Stimulated activated CD8-positive, alpha-beta memory T cell treated with anti-CD3 and anti-CD28 coated beads, Interleukin-12 subunit alpha, Interleukin-12 subunit beta, amount 100 ng/mL, for 24 hours (primary cell): ENCODE measurements at regions not wholly inside any gene's neighbourhood (a gene's known extent, or its start where the extent isn't known, plus 50 kb on each side); places are given as distances from the start of the nearest gene placed in this dataset.

Source experiments
- DNase-seq: peaks from one replicate; pipeline ENCODE4 v3.0.0-alpha.2; 2020; ENCODE audit errors: extremely low read depth

DNA sequence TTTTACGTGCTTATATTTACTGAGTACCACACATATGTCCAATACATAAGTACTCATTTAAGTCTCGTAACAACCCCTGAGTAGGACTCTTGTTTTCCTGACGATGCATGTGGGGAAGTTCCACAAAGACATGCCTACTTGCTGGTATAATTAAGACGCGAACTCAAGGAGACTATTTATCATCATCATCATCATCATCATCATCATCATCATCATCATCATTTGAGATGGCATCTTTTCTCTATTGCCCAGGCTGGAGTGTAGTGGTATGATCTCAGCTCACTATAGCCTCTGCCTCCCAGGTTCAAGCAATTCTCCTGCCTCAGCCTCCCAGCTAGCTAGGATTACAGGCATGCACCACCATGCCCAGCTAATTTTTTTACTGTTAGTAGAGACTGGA is 809.9 kb upstream of the EEF2KMT start:
- DNase-seq, result no peak

DNA sequence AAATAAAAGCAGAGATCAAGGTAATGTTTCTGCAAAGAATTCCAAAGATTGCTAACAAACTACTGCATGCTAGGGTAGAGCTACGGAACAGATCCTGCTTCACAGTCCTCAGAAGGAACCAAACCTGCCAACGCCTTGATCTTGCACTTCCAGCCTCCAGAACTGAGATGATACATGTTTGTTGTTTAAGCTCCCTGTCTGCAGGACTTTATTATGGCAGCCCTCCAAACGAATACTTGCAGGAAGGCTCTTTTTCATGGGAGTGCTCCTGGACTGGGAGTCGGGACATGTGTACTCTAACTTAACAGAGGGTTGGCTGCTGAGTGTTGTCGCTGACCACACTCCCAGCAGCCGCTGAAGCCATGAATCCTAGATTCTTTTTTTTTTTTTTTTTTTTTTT is 808.8 kb upstream of the EEF2KMT start:
- DNase-seq, result no peak

DNA sequence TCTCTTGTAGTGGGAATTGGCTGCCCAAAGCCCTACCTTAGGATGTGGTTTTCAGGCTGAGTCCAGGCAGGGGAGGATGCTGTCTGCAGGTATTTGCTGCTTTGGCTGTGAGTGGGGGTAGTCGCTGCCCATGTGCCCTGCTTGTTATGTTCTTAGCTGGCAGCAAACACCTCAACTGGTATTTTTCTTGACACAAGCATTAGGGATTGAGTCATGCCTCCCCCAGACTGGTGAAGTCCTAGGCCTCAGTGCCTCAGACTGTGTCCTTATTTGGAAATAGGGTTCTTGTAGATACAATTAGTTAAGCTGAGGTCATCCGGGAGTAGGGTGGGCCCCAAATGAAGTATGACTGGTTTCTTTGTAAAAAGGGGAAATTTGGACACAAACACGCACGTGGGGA is 808.3 kb upstream of the EEF2KMT start:
- DNase-seq, result no peak

DNA sequence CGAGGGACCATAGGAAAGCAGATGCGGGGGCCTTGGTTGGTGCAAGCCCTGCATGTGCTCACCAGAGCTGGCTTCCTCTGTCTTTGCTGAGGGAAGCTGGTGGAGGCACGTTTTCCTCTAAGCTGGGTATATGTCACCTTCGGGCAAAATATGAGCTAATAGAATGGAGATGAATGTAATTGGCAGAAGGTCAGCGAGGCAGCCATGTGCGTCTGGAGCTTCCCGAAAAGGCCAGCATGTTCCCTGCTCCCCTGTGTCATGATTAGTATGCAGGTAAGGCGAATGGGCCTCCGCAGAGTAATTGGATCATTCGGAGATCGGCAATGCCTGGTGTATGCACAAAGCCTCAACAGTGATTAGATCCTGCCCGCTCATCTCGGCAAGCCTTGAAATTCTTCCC is 806.2 kb upstream of the EEF2KMT start:
- DNase-seq, result no peak

DNA sequence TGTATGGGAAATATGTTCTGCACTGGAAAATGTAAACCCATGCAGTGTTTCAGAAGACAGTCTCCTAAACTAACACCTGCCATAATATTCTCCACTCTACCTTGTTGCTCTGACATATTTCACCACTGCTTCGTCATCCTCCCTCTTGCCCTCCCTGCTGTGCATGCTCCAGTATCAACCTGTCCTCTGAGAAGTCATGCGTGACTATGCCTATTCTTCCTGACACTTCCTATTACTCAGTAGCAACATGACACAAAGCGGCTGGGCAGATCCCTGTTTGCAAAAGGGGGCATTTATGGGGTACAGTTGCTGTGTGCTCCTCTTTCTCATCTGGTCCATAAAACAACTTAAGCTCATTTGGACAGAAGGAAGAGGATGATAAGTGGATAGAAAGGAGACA is 805.6 kb upstream of the EEF2KMT start:
- DNase-seq, result no peak

DNA sequence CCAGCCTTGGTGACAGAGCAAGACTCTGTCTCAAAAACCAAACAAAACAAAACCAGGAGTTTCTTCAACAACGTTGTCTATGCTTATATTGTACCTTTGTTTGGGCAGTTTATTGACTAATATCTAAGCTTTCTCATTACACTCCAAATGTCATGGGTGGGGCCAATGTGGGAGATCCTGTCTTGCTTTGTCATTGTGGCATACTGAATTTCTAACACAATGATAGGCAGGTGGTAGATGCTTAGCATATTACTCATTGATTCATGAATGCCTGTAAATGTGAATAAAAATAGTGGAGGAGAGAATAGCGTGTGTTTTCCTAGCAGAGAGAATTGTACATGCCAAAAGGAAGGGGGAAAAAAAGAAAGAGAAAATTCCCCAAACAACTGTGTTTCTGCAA is 802.5 kb upstream of the EEF2KMT start:
- DNase-seq, result no peak

DNA sequence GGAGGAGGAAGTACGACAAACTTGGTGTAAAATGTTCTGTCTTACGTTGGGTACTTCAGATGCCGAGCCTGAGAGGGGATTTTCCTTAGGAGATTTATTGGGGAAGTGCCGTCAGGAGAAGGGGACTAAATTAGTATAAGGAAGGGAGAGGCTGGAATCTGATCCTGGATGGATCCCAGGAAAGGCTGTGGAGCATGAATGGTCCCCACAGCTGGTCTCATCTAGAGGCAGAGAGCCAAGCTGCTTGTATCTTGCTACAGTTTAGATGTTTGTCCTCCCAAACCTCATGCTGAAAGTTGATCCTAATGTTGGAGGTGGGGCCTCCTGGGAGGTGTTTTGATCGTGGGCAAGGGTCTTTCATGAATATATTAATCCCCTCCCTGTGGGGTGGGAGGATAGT is 798.4 kb upstream of the EEF2KMT start:
- no peak for DNase-seq

DNA sequence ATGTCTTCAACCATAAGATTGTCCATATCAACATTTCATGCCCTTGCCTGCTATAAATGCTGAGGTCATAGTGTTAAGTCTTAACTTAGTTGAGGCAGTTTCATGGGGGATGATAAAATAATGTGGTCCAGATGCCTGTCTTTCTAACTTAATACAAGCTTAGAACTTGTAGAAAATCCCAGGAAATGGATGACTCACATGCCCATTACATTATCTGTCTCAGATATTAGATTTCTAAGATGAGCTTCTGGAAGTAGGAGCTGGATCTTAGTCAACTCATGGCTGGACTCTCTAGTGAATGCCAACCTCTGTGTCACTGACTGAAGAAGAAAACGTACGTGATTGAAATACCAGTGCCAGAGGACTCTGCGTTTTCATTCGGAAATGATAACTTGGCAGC is 797.5 kb upstream of the EEF2KMT start:
- DNase-seq, result no peak

DNA sequence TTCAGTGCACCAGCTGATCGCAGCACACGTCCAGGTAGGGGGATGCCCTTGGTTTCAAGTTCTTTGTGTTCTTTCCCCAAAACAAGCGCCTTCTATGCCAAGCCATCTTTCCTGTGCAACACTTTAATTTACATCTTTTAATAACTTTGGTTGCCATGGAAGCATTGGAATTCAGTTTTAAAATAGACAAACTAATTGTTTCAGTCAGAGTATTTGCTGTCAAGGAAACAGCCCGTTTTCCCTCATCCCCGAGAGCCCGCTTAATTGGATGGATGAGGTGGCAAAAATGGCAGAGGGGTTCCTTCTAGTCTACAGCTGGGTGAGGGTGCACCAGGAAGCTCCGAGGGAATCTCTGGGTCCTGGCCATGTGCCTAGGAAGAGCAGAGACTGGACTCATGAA is 793.7 kb upstream of the EEF2KMT start:
- DNase-seq, result no peak

DNA sequence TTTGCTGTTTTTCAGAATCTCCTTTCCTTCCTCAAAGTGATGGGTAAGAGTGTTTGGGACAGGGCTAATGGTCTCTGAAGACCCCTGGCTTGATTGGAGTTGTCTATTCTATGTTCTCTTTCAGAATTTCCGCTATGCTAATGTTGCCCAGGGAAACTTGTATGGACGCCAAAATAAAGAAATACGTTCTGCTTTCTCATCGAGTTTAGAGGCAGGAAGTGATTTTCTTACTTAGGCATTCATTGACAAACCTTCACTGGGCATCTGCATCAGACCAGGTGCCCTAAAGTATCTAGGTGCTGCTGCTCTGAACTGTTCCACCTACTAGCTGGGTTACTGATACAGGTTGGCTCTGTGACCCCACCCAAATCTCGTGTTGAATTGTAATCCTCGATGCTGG is 787.9 kb upstream of the EEF2KMT start:
- DNase-seq, result no peak

DNA sequence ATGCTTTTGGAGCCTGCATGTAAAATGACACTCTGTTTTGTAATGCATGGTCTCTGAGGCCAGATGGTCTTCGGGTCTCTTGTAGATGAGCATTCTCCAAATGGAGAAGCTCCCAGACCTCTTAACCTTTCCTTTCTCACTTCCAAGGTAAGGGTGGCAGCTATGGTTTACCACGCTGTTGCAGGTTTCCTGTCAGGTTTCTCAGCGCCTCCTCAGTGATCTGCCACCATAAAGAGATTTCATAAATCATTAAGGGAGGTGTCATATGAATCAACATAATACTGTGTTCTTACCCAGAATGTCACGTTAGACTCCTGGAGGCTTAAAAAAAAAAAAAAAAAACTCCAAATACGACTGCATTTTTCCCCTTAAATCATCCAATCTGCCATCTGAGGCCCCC is 787.4 kb upstream of the EEF2KMT start:
- no peak for DNase-seq

DNA sequence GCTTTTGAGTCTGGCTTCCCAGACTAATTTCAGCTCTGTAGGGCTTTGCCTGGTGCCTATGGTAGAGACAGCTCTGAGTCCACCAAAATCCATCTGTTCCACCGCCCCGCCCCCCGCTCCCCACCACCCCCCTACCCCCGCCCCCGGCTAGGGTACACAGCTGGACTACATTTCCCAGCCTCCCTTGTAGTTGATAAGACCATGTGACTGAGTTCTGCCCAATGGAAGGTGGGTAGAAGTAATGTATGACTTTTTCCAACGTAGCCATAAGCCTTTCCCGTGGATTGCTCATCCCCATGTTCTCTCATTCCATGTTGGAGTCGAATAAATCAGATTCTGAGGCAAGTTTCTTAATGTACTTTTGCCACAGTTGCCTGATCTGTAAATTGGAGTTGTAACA is 786.7 kb upstream of the EEF2KMT start:
- DNase-seq, result no peak

DNA sequence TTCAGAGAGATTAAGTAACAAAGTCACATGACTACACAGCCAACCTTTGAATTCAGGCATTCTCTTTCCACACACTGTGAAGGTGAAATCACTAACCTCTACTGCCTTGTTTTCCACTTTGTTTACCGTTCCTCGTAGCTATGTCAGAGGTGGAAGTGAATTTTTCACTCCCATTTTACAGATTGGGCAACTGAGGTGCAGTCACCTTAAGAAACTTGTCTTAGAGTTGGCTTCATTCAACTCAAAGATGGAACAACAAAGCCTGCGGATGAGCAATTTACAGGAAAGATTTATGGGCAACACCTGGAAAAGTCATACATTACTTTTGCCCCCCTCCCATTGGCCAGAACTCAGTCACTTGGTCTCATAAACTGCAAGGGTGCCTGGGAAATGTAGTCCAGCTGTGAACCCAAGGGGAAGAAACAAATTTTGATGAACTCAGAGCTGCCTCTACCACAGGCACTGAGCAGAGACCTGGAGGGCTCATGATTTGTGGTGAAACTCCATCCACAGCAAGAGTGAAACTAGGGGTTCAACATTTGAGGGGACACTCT is 784.6 kb upstream of the EEF2KMT start:
- no peak for DNase-seq

DNA sequence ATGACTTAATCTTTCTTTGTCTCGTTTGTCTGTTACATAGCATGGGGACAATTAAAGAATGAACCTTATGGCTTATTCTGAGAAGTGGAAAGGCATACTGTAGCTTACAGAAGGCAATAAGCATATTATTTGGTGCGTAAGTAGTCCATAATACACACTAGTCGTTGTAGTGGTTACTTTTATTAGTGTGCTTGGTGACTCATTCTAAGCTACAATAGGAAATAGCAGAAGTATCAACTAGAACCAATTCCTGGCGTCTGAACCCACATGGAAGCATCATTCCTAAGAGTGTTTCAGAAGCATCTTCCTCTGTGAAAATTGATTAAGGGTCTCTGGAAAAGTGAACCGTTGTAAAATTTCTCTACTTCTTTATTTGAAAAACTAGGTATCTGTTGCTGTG is 777.8 kb upstream of the EEF2KMT start:
- DNase-seq, result no peak

DNA sequence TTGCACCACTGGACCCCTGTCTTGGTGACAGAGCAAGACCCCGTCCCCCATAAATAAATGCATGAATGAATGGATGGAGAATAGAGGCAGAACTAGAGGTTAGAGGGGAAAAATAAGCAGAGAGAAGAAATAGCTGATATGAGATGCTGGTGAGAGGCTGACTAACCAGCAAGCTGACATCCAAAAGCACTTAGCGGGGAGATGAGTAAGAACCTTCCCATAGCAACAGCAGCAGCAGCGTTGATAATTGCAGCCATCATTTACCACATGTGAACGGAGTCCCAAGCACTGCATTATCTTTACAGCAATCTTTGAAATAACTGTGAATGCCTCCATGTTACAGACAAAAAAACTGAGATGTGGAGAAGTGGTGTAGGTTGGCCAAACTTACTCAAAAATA is 777.3 kb upstream of the EEF2KMT start:
- DNase-seq, result no peak

DNA sequence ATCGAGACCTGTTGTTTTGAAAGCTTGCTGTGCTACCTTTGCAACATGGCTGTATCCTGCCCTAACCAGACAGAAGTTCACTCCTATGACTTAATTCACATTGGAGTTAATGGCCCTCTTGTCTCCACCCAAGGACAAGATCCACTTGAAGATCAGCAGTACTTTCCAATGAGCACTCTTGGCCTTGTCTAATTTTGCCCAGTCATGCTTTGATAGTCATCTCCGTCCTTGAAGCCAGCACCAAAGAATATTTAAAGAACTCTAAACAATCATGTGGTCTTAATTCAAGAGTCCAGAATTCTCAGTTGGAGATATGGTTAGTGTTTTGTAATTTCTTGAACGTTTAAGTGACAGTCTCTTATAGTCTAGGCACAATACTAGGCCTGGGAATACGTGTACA is 775.6 kb upstream of the EEF2KMT start:
- no peak for DNase-seq

DNA sequence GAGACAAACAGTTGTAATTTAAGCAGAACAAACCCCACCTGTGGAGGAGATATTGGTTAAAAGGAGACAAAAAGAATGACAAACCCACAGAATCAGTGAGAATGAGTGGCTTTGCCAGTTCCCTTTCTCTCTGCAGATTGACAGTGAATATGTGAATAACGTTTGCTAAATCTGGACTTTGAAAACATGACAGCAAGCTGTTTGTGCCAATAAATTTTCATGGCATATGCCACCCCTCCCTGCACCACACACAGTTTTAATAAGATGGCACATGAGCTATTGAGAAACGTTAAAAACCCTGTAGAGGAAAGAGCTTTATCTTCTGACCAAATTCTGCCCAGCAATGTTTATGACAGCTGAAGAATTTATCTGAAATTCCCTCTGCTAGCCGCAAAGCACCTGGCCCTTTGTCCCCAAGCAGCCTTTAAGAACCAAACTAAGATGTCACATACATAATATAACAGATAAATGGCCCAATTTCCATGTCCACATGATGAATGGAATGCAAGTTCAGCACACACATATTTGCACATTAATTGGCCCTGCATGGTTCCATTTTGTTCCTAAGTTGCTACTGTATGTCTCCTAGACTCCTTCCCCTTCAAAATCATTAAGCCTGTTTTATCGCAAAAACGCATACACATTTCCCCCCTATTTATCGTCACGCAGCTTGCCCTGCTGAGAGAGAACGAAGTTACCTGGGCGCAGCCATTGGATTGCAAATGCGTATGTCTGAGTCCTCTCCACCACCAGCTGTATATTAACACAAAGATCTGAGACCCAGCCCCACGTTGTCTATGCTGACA is 773.5 kb upstream of the EEF2KMT start:
- DNase-seq, result no peak

DNA sequence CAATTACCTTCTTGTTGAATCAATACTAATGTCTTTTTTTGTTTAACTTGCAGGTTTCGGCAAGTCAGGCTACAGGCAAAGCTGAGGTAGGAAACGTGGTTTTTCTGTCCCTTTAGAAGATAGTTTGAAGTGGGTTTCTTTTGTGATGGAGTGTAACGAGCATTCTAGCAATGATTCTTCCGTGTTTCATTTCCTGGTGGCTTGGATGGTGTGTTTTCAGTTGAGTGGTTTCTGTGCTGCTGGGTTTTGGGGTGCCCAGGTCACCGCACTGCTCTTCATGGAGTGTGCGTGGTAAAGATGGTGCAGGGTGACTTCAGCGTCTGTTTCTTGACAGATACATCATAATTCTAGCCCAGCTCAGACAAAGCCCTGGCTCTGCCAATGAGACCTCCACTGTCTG is 769.7 kb upstream of the EEF2KMT start:
- no peak for DNase-seq

DNA sequence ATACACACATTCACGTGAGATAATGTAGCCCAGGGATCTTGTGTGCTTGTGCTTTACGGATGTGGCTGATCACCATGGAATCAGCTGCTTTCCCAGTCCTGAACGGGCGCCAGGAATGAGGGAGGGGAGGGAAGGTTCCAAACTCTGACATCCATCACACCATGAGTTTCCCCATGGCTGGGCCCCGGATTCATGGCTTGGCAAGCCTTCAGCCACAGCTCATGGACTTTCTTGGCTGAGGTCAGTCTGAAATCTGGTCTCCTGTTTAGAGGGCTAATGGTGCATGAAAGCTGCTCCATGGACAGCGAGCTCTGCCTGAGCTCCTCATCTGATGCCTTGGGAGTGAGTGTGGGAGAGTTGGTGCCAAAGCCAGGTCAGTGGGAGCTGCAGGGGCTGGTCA is 767.6 kb upstream of the EEF2KMT start:
- no peak for DNase-seq

DNA sequence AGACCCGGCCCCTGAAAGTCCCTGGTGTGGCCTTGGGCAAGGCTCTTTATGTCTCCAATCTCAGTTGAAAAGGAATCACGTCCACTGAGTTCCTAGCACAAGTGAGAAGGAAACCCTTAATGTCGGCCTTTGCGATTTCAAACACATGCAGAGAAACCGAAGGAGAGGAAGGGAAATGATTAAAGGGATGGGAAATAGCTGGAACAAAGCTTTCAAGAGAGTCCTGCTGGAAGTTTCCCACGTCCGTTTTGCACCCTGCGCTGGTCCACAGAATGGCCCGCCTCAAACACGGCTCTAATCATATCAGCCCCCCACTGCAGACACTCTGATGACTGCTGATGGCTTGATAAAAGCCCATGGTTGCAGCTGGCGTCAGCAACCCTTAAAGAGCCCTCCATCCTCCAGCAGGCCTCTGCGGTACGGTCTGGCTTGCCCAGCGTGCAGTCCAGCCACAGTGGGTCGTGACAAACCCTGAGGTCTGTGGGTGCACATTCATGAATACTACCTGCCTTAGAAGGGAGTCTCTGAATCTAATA is 765.5 kb upstream of the EEF2KMT start:
- DNase-seq, result no peak

DNA sequence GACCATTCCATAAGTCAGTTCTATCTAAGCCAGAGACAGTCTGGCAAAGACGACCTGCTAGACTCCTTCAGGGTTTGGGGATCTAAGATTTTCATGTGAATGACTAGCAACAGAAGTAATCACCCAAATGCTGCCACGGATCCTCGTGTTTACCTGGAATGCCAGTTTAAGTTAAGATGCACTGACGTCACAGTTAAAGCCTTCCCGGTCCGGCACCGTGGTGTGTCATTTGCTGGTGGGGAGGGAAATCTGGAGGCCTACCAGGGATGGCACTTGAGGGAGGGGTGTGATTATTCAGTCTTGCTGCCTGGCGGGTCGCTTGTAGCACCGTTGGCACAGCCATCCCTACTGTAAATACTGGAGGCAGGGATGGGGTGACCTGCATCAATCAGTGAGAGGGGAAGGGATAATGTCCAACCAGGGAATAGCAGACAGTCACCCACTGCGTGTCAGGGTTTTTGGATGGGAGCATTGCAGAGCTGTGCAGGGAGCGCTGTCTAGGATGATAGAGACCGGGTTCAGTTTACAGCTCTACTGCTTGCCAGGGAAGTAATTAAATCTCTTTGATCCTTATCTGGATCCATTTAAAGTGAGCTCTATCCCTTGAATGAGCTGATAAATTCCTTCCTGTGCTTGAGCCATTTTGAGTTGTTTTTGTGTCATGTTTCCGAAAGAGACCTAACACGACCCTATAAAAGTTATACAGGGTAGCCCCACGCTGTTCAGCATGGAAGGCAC is 764.7 kb upstream of the EEF2KMT start:
- DNase-seq, result no peak

DNA sequence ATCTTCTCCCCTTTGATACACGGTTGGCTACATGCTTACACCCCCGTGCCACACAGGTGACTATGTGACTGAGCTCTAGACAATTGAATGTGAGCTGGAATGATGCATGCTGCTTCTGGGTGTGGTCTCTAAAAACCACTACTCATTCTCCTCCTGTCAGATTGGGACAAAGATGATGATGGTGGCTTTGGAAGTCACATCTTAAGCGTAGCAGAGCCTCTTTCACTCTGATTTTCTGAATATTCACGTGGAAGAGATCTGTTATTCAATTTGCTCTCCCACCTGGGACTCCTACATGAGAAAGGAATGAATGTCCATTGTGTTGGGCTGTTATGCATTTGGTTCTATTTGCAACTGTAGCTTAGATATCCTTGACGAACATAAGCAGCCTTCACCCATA is 763.6 kb upstream of the EEF2KMT start:
- no peak for DNase-seq

DNA sequence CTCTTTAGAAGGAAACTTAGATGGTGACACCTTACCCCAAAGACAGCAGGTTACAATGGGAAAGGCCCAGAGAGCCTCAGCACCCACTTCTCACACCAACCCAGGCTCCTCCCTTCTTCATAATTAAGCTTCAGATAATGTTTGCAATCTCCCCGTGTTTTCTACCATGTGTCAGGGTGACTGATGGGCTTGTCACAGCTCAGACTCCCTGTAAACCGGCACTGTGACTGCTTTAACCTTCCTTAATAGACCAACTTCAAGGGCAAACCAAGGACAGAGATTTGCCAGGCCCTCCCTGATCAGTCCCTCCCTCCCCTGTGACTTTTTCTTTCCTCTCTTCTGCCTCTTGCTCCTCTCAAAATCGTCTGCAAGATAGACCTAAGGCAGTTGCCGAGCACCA is 760.6 kb upstream of the EEF2KMT start:
- DNase-seq, result no peak
